HepG2 (cell line): ENCODE measurements at regions not wholly inside any gene's neighbourhood (a gene's known extent, or its start where the extent isn't known, plus 50 kb on each side); places are given as distances from the start of the nearest gene placed in this dataset.

ENCODE experiments used
- CC2D1A ChIP-seq: sonication (generic); formaldehyde crosslinking; IDR thresholded peaks from 2 replicates; pipeline ENCODE4 v1.8.1; 2023; ENCODE audit warnings: mild to moderate bottlenecking, missing genetic modification reagents
- CENPX ChIP-seq: sonication (generic); formaldehyde crosslinking; IDR thresholded peaks from 2 replicates; pipeline ENCODE4 v1.9.0; 2021; ENCODE audit warnings: mild to moderate bottlenecking, missing genetic modification reagents, moderate library complexity
- MTA3 ChIP-seq: sonication (generic); formaldehyde crosslinking; IDR thresholded peaks from 2 replicates; pipeline ENCODE4 v1.4.0; 2020; ENCODE audit warnings: missing genetic modification reagents
- MXD4 ChIP-seq: IDR thresholded peaks from 2 replicates; pipeline ENCODE4 v1.6.1; 2016; ENCODE audit warnings: mild to moderate bottlenecking, missing biosample characterization, missing genetic modification reagents
- SP1 ChIP-seq, 2 experiments: fragments of 450-650 bp in 1 of 2; sonication (generic) in 1 of 2; formaldehyde crosslinking in 1 of 2; IDR thresholded peaks; 2 replicates each; pipeline versions ENCODE4 v1.4.0 to v1.6.1; 2016 to 2020; ENCODE audit warnings: missing genetic modification reagents in 1 of 2
- ZNF607 ChIP-seq: sonication (generic); formaldehyde crosslinking; IDR thresholded peaks from 2 replicates; pipeline ENCODE4 v1.5.1; 2020; ENCODE audit warnings: missing genetic modification reagents, mild to moderate bottlenecking, borderline replicate concordance
- TF ChIP-seq, protein P1 (sequence below), 2 experiments: IDR thresholded peaks; 2 replicates each; pipeline ENCODE4 v1.6.1; 2011 to 2012; ENCODE audit warnings: low read length in 2 of 2, borderline replicate concordance in 1 of 2, low read depth in 1 of 2, mild to moderate bottlenecking in 1 of 2, moderate library complexity in 1 of 2
- TF ChIP-seq, protein P2 (sequence below), 2 experiments: sonication (generic) in 1 of 2; formaldehyde crosslinking in 1 of 2; IDR thresholded peaks; 2 replicates each; pipeline versions ENCODE4 v1.4.0 to v1.6.1; 2018 to 2020; ENCODE audit warnings: missing genetic modification reagents in 2 of 2, borderline replicate concordance in 1 of 2, low read depth in 1 of 2, mild to moderate bottlenecking in 1 of 2, missing biosample characterization in 1 of 2

GRCh38 chrX:121135488-121136207 lies 88.2 kb downstream of the GLUD2 start:
- TF ChIP-seq SP1 (IDR thresholded peaks at IDR 0.05), result no peak
- TF ChIP-seq SP1 (CRISPR knock-in tag; IDR thresholded peaks at IDR 0.05), result no peak
- no peak for TF ChIP-seq CC2D1A
- no peak for TF ChIP-seq ZNF607 (CRISPR knock-in tag)
- TF ChIP-seq CENPX, result no peak
- TF ChIP-seq MXD4, result no peak
- TF ChIP-seq, protein P1, sequence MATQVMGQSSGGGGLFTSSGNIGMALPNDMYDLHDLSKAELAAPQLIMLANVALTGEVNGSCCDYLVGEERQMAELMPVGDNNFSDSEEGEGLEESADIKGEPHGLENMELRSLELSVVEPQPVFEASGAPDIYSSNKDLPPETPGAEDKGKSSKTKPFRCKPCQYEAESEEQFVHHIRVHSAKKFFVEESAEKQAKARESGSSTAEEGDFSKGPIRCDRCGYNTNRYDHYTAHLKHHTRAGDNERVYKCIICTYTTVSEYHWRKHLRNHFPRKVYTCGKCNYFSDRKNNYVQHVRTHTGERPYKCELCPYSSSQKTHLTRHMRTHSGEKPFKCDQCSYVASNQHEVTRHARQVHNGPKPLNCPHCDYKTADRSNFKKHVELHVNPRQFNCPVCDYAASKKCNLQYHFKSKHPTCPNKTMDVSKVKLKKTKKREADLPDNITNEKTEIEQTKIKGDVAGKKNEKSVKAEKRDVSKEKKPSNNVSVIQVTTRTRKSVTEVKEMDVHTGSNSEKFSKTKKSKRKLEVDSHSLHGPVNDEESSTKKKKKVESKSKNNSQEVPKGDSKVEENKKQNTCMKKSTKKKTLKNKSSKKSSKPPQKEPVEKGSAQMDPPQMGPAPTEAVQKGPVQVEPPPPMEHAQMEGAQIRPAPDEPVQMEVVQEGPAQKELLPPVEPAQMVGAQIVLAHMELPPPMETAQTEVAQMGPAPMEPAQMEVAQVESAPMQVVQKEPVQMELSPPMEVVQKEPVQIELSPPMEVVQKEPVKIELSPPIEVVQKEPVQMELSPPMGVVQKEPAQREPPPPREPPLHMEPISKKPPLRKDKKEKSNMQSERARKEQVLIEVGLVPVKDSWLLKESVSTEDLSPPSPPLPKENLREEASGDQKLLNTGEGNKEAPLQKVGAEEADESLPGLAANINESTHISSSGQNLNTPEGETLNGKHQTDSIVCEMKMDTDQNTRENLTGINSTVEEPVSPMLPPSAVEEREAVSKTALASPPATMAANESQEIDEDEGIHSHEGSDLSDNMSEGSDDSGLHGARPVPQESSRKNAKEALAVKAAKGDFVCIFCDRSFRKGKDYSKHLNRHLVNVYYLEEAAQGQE (IDR thresholded peaks at IDR 0.05; ENCODE audit: borderline replicate concordance in 1 of 2, low read depth in 1 of 2, low read length in 2 of 2), result no peak
- no peak for TF ChIP-seq MTA3 (CRISPR knock-in tag)
- TF ChIP-seq, protein P2, sequence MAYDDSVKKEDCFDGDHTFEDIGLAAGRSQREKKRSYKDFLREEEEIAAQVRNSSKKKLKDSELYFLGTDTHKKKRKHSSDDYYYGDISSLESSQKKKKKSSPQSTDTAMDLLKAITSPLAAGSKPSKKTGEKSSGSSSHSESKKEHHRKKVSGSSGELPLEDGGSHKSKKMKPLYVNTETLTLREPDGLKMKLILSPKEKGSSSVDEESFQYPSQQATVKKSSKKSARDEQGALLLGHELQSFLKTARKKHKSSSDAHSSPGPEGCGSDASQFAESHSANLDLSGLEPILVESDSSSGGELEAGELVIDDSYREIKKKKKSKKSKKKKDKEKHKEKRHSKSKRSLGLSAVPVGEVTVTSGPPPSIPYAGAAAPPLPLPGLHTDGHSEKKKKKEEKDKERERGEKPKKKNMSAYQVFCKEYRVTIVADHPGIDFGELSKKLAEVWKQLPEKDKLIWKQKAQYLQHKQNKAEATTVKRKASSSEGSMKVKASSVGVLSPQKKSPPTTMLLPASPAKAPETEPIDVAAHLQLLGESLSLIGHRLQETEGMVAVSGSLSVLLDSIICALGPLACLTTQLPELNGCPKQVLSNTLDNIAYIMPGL (CRISPR knock-in tag; IDR thresholded peaks at IDR 0.05; ENCODE audit: borderline replicate concordance in 1 of 2, low read depth in 1 of 2), result no peak
